ENCODE measurements at regions not wholly inside any gene's neighbourhood (a gene's known extent, or its start where the extent isn't known, plus 50 kb on each side); places are given as distances from the start of the nearest gene placed in this dataset.

DNA sequence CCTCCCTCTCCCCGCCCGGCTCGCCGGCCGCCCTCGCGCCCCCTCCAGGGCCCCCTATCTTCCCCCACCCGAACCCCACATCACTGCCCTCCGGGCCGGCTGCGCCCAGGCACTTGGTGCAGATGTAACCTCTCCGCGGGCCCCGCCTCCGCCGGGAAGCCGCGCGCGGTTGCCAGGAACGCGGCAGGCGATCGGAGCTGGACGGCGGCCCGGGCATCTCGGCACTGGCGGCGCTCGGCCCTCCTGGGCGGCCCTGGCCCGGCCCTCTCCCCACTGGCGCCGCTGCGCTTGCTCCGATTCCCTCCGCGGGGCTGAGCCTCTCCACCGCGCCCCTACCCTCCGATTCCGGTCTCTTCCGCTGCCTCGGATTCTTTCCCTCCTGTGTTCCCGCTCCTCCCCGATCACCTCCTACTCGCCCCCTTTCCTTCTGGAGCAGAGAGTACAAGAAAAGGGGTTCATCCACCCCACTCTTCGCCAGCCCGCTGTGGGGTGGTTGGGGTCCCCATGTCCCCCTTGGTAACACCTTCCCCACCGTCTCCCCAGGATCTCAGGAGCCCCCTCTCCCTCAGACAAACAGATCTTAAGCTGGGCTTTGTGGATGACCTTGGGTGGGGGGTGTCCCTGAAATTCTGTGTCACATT is 70.6 kb downstream of the C9orf50 start:
- peaks cover 15% of the 10 kb centered on the region for H3K27me3 ChIP-seq (ENCODE audit: insufficient read depth, poor library complexity, severe bottlenecking)
- no peak for DNase-seq (ENCODE audit: low read depth in 1 of 2, low spot score in 1 of 2)
- TF ChIP-seq, protein P1, sequence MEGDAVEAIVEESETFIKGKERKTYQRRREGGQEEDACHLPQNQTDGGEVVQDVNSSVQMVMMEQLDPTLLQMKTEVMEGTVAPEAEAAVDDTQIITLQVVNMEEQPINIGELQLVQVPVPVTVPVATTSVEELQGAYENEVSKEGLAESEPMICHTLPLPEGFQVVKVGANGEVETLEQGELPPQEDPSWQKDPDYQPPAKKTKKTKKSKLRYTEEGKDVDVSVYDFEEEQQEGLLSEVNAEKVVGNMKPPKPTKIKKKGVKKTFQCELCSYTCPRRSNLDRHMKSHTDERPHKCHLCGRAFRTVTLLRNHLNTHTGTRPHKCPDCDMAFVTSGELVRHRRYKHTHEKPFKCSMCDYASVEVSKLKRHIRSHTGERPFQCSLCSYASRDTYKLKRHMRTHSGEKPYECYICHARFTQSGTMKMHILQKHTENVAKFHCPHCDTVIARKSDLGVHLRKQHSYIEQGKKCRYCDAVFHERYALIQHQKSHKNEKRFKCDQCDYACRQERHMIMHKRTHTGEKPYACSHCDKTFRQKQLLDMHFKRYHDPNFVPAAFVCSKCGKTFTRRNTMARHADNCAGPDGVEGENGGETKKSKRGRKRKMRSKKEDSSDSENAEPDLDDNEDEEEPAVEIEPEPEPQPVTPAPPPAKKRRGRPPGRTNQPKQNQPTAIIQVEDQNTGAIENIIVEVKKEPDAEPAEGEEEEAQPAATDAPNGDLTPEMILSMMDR (IDR thresholded peaks at IDR 0.05; ENCODE audit: insufficient read depth, low read length), result no peak
- TF ChIP-seq POLR2AphosphoS5 (IDR thresholded peaks at IDR 0.05; ENCODE audit: low read depth) (no peak), SPI1 (IDR thresholded peaks at IDR 0.05; ENCODE audit: borderline replicate concordance, low read depth) (no peak), GABPA (IDR thresholded peaks at IDR 0.05; ENCODE audit: low read depth) (no peak)
- TF ChIP-seq, protein P2, sequence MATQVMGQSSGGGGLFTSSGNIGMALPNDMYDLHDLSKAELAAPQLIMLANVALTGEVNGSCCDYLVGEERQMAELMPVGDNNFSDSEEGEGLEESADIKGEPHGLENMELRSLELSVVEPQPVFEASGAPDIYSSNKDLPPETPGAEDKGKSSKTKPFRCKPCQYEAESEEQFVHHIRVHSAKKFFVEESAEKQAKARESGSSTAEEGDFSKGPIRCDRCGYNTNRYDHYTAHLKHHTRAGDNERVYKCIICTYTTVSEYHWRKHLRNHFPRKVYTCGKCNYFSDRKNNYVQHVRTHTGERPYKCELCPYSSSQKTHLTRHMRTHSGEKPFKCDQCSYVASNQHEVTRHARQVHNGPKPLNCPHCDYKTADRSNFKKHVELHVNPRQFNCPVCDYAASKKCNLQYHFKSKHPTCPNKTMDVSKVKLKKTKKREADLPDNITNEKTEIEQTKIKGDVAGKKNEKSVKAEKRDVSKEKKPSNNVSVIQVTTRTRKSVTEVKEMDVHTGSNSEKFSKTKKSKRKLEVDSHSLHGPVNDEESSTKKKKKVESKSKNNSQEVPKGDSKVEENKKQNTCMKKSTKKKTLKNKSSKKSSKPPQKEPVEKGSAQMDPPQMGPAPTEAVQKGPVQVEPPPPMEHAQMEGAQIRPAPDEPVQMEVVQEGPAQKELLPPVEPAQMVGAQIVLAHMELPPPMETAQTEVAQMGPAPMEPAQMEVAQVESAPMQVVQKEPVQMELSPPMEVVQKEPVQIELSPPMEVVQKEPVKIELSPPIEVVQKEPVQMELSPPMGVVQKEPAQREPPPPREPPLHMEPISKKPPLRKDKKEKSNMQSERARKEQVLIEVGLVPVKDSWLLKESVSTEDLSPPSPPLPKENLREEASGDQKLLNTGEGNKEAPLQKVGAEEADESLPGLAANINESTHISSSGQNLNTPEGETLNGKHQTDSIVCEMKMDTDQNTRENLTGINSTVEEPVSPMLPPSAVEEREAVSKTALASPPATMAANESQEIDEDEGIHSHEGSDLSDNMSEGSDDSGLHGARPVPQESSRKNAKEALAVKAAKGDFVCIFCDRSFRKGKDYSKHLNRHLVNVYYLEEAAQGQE (IDR thresholded peaks at IDR 0.05; ENCODE audit: insufficient replicate concordance, low read depth), result no peak
- no peak overlapping the region for H3K27ac ChIP-seq (replicated peaks)
- H3K4me3 ChIP-seq (replicated peaks; ENCODE audit: insufficient read depth, low read length), result peak overlapping the region; percentile 19

DNA sequence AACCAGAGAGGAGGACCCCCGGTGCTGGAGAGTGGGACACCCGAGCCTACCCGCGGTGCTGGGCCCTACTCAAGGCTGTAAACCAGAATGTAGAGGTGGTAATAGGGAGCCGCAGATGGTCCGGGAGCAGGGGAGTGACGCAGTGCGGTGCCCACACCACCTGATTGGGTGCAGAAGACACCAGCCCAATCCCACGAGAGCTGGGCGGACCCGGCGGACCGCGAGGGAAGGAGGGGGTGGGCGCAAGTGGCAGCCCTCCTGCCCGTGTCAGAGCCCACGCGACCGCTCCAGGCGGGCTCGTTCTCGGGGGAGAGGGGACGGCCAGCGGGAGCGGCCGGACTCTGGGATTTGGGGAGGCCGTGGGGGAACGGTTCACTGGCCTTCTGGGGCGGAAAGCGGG is 71.2 kb downstream of the C9orf50 start:
- H3K27me3 ChIP-seq (ENCODE audit: insufficient read depth, poor library complexity, severe bottlenecking), result peaks cover 15% of the 10 kb centered on the region
- no peak for TF ChIP-seq SPI1 (IDR thresholded peaks at IDR 0.05; ENCODE audit: borderline replicate concordance, low read depth)
- TF ChIP-seq POLR2AphosphoS5 (IDR thresholded peaks at IDR 0.05; ENCODE audit: low read depth), result no peak
- TF ChIP-seq, protein P2 (IDR thresholded peaks at IDR 0.05; ENCODE audit: insufficient replicate concordance, low read depth), result no peak
- no peak for TF ChIP-seq GABPA (IDR thresholded peaks at IDR 0.05; ENCODE audit: low read depth)
- TF ChIP-seq, protein P1 (IDR thresholded peaks at IDR 0.05; ENCODE audit: insufficient read depth, low read length), result no peak
- H3K27ac ChIP-seq (replicated peaks), result no peak overlapping the region
- DNase-seq (ENCODE audit: low read depth in 1 of 2, low spot score in 1 of 2), result no peak
- no peak overlapping the region; the same call in 1 of the 2 replicates for H3K4me3 ChIP-seq (replicated peaks; ENCODE audit: insufficient read depth, low read length)

DNA sequence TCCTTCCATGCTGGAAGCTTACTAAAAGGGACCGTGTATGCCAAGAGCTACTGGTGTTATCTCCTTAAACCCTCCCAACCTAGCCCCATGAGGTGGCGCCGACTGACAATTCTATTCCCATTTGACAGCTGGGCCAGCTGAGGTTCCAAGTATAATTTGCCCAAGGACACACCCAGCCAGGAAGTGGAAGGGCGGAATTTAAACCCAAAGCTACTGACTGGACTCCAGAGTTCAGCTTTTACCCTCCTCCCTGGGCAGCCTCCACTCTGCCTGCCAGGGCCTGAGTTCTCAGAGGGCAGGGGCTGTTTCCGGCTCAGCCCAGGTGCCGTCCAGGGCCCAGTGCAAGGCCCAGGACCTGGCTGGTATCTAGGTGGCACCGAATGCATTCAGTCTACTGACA is 71.8 kb downstream of the C9orf50 start:
- no peak overlapping the region for H3K4me3 ChIP-seq (replicated peaks; ENCODE audit: insufficient read depth, low read length)
- DNase-seq (ENCODE audit: low read depth in 1 of 2, low spot score in 1 of 2), result no peak
- H3K27ac ChIP-seq (replicated peaks), result no peak overlapping the region
- TF ChIP-seq, protein P2 (IDR thresholded peaks at IDR 0.05; ENCODE audit: insufficient replicate concordance, low read depth), result no peak
- TF ChIP-seq, protein P1 (IDR thresholded peaks at IDR 0.05; ENCODE audit: insufficient read depth, low read length), result no peak
- no peak for TF ChIP-seq POLR2AphosphoS5 (IDR thresholded peaks at IDR 0.05; ENCODE audit: low read depth)
- TF ChIP-seq SPI1 (IDR thresholded peaks at IDR 0.05; ENCODE audit: borderline replicate concordance, low read depth), result no peak
- TF ChIP-seq GABPA (IDR thresholded peaks at IDR 0.05; ENCODE audit: low read depth), result no peak
- peaks cover 15% of the 10 kb centered on the region for H3K27me3 ChIP-seq (ENCODE audit: insufficient read depth, poor library complexity, severe bottlenecking)

All from HL-60 (cell line).